ENCODE measurements at regions not wholly inside any gene's neighbourhood (a gene's known extent, or its start where the extent isn't known, plus 50 kb on each side); places are given as distances from the start of the nearest gene placed in this dataset.

DNA sequence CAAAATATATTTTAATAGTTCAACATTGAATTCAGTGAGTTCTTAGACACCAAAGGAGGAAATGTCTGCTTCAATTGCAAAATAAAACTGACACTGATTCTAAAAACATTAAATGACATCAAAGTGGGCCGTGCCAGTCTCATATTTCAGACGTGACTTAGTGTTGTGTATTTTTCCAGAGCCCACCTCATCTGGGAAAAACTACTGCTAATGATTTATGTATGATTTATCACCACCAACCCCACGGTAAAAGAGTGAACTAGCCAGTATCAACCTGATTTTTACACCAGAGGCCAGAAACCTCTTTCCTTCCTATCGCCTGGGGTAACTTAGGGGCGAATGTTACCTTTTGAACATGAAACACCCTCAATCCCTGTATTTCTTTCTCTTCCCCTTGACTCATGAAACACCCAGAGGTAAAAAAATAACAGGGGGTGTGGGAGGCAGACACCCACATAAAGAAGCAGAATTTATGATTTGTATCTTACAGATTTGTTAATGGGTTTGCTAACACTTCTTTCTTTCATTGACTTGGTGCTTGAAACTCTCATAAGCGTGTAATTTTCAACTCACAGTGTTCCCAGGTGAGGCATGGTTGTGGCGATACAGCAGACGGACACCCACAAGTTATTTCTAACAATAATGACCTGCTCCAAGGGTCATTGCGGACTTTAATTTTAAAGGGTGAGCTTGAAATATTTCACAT, 56.4 kb upstream of the FANCC start:
- DNase-seq (ENCODE audit: low read depth, low spot score) (no peak), FAIRE-seq (no peak)
- H3K27me3 ChIP-seq (ENCODE audit: control insufficient read depth in 2 of 2, insufficient read depth in 2 of 2, low read length in 2 of 2) = peaks cover 6% of the 10 kb centered on the region in 2 experiments
- no peak overlapping the region for H3K4me3 ChIP-seq (replicated peaks in 1 of 3; ENCODE audit: insufficient read depth in 1 of 3, low read depth in 1 of 3, low read length in 3 of 3)
- intact Hi-C loops (cut with micrococcal nuclease) (loop anchor here (5.0 kb wide), 1 partner anchor 107 kb away; no protein-coding TSS in a partner anchor), dilution Hi-C loops (cut with MboI; ENCODE audit: extremely low pct_ligation_motif_present, low sequenced_read_pairs) (no loop called here)
- H4K20me1 ChIP-seq (replicated peaks; ENCODE audit: control insufficient read depth, extremely low read depth, insufficient read depth, low read length) = no peaks in the 10 kb centered on the region
- BruUV-seq (replicated peaks) = no TSS peak
- ChIA-PET CTCF (interaction anchor here (1.6 kb wide), 1 partner anchor 9 kb away, joined by 4 read pairs; no protein-coding TSS in a partner anchor), POLR2A (no interaction called here)
- no peak overlapping the region for H3K27ac ChIP-seq (ENCODE audit: insufficient read depth, low read depth, low read length)
- H3K79me2 ChIP-seq (ENCODE audit: control insufficient read depth, insufficient read depth, low read length) = no peaks in the 10 kb centered on the region
- H3K4me1 ChIP-seq (ENCODE audit: control insufficient read depth, extremely low read depth, insufficient read depth, low read length) = no peaks in the 10 kb centered on the region
- H3K4me2 ChIP-seq (ENCODE audit: insufficient read depth, low read length) = no peak overlapping the region
- no peaks in the 10 kb centered on the region for H3K36me3 ChIP-seq (ENCODE audit: control insufficient read depth in 2 of 2, extremely low read depth in 1 of 2, insufficient read depth in 2 of 2, low read length in 2 of 2)
- H3K9ac ChIP-seq (replicated peaks; ENCODE audit: extremely low read depth, insufficient read depth, low read length) = no peak overlapping the region
- H2AFZ ChIP-seq (ENCODE audit: low read depth, low read length) = no peak overlapping the region
- H3K9me1 ChIP-seq (replicated peaks; ENCODE audit: control insufficient read depth, extremely low read depth, insufficient read depth, low read length) = no peaks in the 10 kb centered on the region
- no peaks in the 10 kb centered on the region for H3K9me3 ChIP-seq (replicated peaks; ENCODE audit: control insufficient read depth, insufficient read depth, low read length)
- TF ChIP-seq, protein P1, sequence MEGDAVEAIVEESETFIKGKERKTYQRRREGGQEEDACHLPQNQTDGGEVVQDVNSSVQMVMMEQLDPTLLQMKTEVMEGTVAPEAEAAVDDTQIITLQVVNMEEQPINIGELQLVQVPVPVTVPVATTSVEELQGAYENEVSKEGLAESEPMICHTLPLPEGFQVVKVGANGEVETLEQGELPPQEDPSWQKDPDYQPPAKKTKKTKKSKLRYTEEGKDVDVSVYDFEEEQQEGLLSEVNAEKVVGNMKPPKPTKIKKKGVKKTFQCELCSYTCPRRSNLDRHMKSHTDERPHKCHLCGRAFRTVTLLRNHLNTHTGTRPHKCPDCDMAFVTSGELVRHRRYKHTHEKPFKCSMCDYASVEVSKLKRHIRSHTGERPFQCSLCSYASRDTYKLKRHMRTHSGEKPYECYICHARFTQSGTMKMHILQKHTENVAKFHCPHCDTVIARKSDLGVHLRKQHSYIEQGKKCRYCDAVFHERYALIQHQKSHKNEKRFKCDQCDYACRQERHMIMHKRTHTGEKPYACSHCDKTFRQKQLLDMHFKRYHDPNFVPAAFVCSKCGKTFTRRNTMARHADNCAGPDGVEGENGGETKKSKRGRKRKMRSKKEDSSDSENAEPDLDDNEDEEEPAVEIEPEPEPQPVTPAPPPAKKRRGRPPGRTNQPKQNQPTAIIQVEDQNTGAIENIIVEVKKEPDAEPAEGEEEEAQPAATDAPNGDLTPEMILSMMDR (IDR thresholded peaks at IDR 0.05; ENCODE audit: extremely low read depth in 1 of 2, insufficient read depth in 1 of 2, low read depth in 1 of 2, low read length in 2 of 2) = no peak
- no peak for TF ChIP-seq POLR2A (IDR thresholded peaks at IDR 0.05; ENCODE audit: low read depth, low read length)
- no peak for TF ChIP-seq GATA2 (IDR thresholded peaks at IDR 0.05; ENCODE audit: insufficient read depth, insufficient read length, low read depth, low read length)
- TF ChIP-seq POLR2AphosphoS5 (IDR thresholded peaks at IDR 0.05; ENCODE audit: insufficient read depth, low read depth, low read length) = no peak
- TF ChIP-seq, protein P2, sequence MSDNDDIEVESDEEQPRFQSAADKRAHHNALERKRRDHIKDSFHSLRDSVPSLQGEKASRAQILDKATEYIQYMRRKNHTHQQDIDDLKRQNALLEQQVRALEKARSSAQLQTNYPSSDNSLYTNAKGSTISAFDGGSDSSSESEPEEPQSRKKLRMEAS (IDR thresholded peaks at IDR 0.05; ENCODE audit: insufficient read depth, insufficient read length) = no peak
